Mesothelial cell of epicardium (in vitro differentiated cells): ENCODE measurements at regions not wholly inside any gene's neighbourhood (a gene's known extent, or its start where the extent isn't known, plus 50 kb on each side); places are given as distances from the start of the nearest gene placed in this dataset.

Experiments used
- DNase-seq, 2 experiments: peaks; one replicate each; pipeline ENCODE4 v3.0.0; 2021; ENCODE audit warnings: low spot score in 2 of 2; ENCODE audit not compliant: unreplicated experiment in 2 of 2
- H3K27ac Mint-ChIP-seq: 2 replicates; pipeline ENCODE4 v1.8.0; 2021; ENCODE audit warnings: mixed read lengths
- H3K27me3 Mint-ChIP-seq: 2 replicates; pipeline ENCODE4 v1.8.0; 2021; ENCODE audit warnings: low read depth, mixed read lengths
- H3K36me3 Mint-ChIP-seq: 2 replicates; pipeline ENCODE4 v1.8.0; 2021; ENCODE audit warnings: mixed read lengths
- H3K4me1 Mint-ChIP-seq: 2 replicates; pipeline ENCODE4 v1.8.0; 2021; ENCODE audit warnings: mixed read lengths
- H3K4me3 Mint-ChIP-seq: 2 replicates; pipeline ENCODE4 v1.8.0; 2021; ENCODE audit warnings: mild to moderate bottlenecking, moderate library complexity, mixed read lengths
- H3K9me3 Mint-ChIP-seq: 2 replicates; pipeline ENCODE4 v1.8.0; 2021; ENCODE audit warnings: mixed read lengths
- CTCF ChIP-seq: fragments of 200-600 bp; sonication (generic); IDR thresholded peaks from one replicate; pipeline ENCODE4 v1.5.0; 2021; ENCODE audit warnings: antibody characterized with exemption; ENCODE audit not compliant: unreplicated experiment

- Mint-ChIP-seq H3K9me3 (peaks cover 12% of the 10 kb centered on the region), H3K4me1 (no peaks in the 10 kb centered on the region)
Measured at GRCh38 chr14:45308745-45309397, 55.9 kb upstream of the MIS18BP1 start.

More at GRCh38 chr14:45308745-45309397, 55.9 kb upstream of the MIS18BP1 start:
- no peak for DNase-seq
- Mint-ChIP-seq H3K27ac (no peak overlapping the region), H3K27me3 (peaks cover 3% of the 10 kb centered on the region), H3K4me3 (no peak overlapping the region), H3K36me3 (no peaks in the 10 kb centered on the region)
- TF ChIP-seq CTCF: no peak
